ENCODE measurements at regions not wholly inside any gene's neighbourhood (a gene's known extent, or its start where the extent isn't known, plus 50 kb on each side); places are given as distances from the start of the nearest gene placed in this dataset.

DNA sequence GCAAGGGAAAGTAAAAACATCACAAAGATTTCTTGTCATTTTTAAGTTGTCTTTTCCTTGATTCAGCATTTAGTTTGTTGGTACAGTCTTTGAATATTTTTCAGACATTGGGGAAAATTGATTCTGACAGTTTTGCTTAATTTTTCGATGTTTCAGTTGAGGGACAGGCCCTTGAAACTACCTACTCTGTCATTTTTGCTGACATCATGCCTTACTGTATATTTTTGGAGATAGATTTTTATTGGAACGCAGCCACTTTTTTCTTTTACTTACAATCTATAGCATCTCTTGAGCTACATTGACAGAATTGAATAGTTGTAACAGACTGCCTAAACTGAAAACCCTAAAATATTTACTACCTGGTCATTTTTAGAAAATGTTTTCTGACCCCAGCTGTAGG, 297.1 kb upstream of the KIF2B start:
- TF ChIP-seq, protein P1, sequence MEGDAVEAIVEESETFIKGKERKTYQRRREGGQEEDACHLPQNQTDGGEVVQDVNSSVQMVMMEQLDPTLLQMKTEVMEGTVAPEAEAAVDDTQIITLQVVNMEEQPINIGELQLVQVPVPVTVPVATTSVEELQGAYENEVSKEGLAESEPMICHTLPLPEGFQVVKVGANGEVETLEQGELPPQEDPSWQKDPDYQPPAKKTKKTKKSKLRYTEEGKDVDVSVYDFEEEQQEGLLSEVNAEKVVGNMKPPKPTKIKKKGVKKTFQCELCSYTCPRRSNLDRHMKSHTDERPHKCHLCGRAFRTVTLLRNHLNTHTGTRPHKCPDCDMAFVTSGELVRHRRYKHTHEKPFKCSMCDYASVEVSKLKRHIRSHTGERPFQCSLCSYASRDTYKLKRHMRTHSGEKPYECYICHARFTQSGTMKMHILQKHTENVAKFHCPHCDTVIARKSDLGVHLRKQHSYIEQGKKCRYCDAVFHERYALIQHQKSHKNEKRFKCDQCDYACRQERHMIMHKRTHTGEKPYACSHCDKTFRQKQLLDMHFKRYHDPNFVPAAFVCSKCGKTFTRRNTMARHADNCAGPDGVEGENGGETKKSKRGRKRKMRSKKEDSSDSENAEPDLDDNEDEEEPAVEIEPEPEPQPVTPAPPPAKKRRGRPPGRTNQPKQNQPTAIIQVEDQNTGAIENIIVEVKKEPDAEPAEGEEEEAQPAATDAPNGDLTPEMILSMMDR (IDR thresholded peaks at IDR 0.05) = no peak
- no peak for TF ChIP-seq POLR2AphosphoS5 (IDR thresholded peaks at IDR 0.05; ENCODE audit: insufficient read depth in 1 of 2, low read depth in 1 of 2)
- TF ChIP-seq POLR2A (IDR thresholded peaks at IDR 0.05) = no peak

Data from vagina (tissue), 2 donors.